Smooth muscle cell (in vitro differentiated cells): ENCODE measurements at regions not wholly inside any gene's neighbourhood (a gene's known extent, or its start where the extent isn't known, plus 50 kb on each side); places are given as distances from the start of the nearest gene placed in this dataset.
A peak's percentile ranks its signal among the peaks of the same experiment; 100 is the strongest.

ENCODE experiments used
- DNase-seq: peaks from one replicate; lab custom pipeline; 2025; ENCODE audit not compliant: unreplicated experiment; lab: John Stamatoyannopoulos, UW
- H2AFZ ChIP-seq: fragments of 200-600 bp; sonication (generic); 2 replicates; pipeline ENCODE4 v1.6.0; 2016; ENCODE audit warnings: antibody characterized with exemption, low read depth, mild to moderate bottlenecking
- H3F3A ChIP-seq: fragments of 200-600 bp; sonication (generic); 2 replicates; pipeline ENCODE4 v1.6.0; 2017; ENCODE audit warnings: antibody characterized with exemption, low read depth
- H3K27ac ChIP-seq: fragments of 200-600 bp; sonication (generic); 2 replicates; pipeline ENCODE4 v1.5.1; 2016; ENCODE audit warnings: low read depth, mild to moderate bottlenecking
- H3K27me3 ChIP-seq: fragments of 200-600 bp; sonication (generic); 2 replicates; pipeline ENCODE4 v1.6.1; 2016; ENCODE audit warnings: low read depth, mild to moderate bottlenecking
- H3K36me3 ChIP-seq: fragments of 200-600 bp; sonication (generic); 2 replicates; pipeline ENCODE4 v1.5.1; 2016; ENCODE audit warnings: low read depth
- H3K4me1 ChIP-seq: fragments of 200-600 bp; sonication (generic); 2 replicates; pipeline ENCODE4 v1.5.1; 2016; ENCODE audit warnings: low read depth
- H3K4me2 ChIP-seq: fragments of 200-600 bp; sonication (generic); 2 replicates; pipeline ENCODE4 v1.6.0; 2016; ENCODE audit warnings: mild to moderate bottlenecking
- H3K4me3 ChIP-seq: fragments of 200-600 bp; sonication (generic); 2 replicates; pipeline ENCODE4 v1.5.1; 2016; ENCODE audit warnings: mild to moderate bottlenecking
- H3K79me2 ChIP-seq: fragments of 200-600 bp; sonication (generic); 2 replicates; pipeline ENCODE4 v1.6.0; 2016; ENCODE audit warnings: low read depth, mild to moderate bottlenecking
- H3K9ac ChIP-seq: fragments of 200-600 bp; sonication (generic); 2 replicates; pipeline ENCODE4 v1.6.0; 2016; ENCODE audit warnings: low read depth
- H3K9me3 ChIP-seq: fragments of 200-600 bp; sonication (generic); replicated peaks from 2 replicates; pipeline ENCODE4 v1.5.1; 2016; ENCODE audit warnings: low read depth
- H4K20me1 ChIP-seq: fragments of 200-600 bp; sonication (generic); 2 replicates; pipeline ENCODE4 v1.6.0; 2016; ENCODE audit warnings: low read depth
- WGBS: methylation state at CpG from one replicate; pipeline ENCODE4 v1.1.7; 2016; ENCODE audit warnings: low lambda C conversion rate; 5-methylcytosine and 5-hydroxymethylcytosine counted together
- TF ChIP-seq, protein P1 (sequence below): fragments of 200-600 bp; sonication (generic); IDR thresholded peaks from 2 replicates; pipeline ENCODE4 v1.5.1; 2017; ENCODE audit warnings: borderline replicate concordance, mild to moderate bottlenecking, antibody characterized with exemption; ENCODE audit not compliant: insufficient read depth, poor library complexity, severe bottlenecking

DNA sequence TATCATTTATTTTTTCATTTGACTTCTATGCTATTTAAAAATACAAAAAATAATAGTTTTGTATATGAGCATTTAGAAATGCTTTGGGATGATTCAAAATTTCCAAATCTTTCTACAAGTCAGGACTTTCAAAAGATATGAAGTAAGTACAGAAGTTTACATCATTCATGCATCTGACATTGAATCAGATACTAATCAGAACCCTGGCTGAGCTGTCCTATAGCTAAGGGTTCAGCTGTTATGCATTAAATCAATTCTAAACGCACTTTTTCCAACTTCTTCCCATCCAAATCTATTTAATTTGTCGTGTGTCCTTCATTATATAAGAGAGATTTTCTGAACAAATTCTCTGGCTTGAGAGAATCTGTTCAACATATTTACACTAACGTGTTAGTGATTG lies 779.4 kb downstream of the LTN1 start:
- no peaks in the 10 kb centered on the region for H3K36me3 ChIP-seq
- H4K20me1 ChIP-seq: no peaks in the 10 kb centered on the region
- H3K9ac ChIP-seq: no peak overlapping the region
- 90% methylated on average over 3 of the region's 3 CpGs for WGBS
- H3K4me3 ChIP-seq: no peak overlapping the region
- H3F3A ChIP-seq: peaks cover 3% of the 10 kb centered on the region
- H3K27ac ChIP-seq: no peak overlapping the region
- H2AFZ ChIP-seq: no peak overlapping the region
- no peaks in the 10 kb centered on the region for H3K9me3 ChIP-seq
- no peaks in the 10 kb centered on the region for H3K79me2 ChIP-seq
- no peak for DNase-seq
- H3K27me3 ChIP-seq: no peaks in the 10 kb centered on the region
- TF ChIP-seq, protein P1, sequence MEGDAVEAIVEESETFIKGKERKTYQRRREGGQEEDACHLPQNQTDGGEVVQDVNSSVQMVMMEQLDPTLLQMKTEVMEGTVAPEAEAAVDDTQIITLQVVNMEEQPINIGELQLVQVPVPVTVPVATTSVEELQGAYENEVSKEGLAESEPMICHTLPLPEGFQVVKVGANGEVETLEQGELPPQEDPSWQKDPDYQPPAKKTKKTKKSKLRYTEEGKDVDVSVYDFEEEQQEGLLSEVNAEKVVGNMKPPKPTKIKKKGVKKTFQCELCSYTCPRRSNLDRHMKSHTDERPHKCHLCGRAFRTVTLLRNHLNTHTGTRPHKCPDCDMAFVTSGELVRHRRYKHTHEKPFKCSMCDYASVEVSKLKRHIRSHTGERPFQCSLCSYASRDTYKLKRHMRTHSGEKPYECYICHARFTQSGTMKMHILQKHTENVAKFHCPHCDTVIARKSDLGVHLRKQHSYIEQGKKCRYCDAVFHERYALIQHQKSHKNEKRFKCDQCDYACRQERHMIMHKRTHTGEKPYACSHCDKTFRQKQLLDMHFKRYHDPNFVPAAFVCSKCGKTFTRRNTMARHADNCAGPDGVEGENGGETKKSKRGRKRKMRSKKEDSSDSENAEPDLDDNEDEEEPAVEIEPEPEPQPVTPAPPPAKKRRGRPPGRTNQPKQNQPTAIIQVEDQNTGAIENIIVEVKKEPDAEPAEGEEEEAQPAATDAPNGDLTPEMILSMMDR: no peak
- H3K4me1 ChIP-seq: no peaks in the 10 kb centered on the region
- no peak overlapping the region for H3K4me2 ChIP-seq

DNA sequence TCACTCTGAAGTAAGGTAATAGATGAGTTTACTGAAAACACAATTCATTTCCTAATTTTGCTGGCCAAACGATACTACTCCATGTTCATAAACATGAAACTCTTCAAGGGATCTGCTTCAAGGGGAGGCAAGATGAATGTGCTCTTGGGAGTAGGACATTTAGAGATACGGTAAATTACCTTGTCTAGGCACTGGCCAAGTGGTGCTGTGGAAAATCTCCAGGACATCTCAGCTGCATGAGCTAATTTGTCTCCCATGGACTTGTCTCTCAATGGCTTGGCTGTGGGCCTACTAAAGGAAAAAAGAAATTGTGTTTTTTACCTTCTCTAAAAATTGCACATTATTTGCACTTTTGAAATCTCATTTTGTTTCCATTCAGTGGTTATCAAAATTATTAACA lies 780.6 kb downstream of the LTN1 start:
- TF ChIP-seq, protein P1: no peak
- H3K27ac ChIP-seq: no peak overlapping the region
- no peaks in the 10 kb centered on the region for H4K20me1 ChIP-seq
- no peaks in the 10 kb centered on the region for H3K79me2 ChIP-seq
- H3K27me3 ChIP-seq: no peaks in the 10 kb centered on the region
- H3K4me3 ChIP-seq: no peak overlapping the region
- H3F3A ChIP-seq: peaks cover 13% of the 10 kb centered on the region
- no peak overlapping the region for H2AFZ ChIP-seq
- no peak for DNase-seq
- 96% methylated on average over 2 of the region's 2 CpGs for WGBS
- no peak overlapping the region for H3K4me2 ChIP-seq
- no peaks in the 10 kb centered on the region for H3K36me3 ChIP-seq
- H3K9ac ChIP-seq: no peak overlapping the region
- H3K4me1 ChIP-seq: no peaks in the 10 kb centered on the region
- H3K9me3 ChIP-seq: no peaks in the 10 kb centered on the region

DNA sequence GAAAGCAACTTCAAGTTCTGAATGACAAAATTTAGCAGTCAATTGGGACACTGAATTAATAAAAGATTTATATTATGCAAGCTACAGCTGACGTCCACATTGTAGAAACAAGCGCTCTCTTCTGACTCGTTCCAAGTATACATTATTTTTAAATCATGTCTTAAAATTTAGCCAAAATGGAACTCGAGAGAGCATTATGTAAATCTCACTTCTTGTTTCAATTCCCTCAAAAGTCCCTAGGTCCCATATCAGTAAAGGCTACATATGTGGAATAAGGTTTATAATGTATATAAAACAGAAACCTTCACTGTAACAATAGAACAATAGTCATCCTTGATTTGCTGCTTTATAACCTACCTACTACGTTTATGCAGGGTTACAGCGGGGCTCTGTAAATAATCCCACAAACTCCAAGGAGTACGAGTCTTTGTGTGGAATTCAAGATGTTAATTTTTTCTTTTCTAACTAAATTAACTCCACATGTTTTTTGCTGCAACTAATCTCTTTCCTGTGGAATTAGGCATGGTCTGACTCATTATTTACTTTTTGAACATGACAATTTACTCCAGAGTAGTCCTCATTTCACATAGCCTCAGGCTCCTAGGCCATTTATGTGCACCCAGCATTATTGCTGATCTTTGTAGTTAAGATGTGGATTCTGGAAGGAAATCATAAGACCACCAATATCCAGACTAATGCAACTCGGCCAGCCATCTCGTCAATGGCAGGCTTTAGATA lies 785.1 kb downstream of the LTN1 start:
- no peaks in the 10 kb centered on the region for H3K36me3 ChIP-seq
- H2AFZ ChIP-seq: peak overlapping the region; percentile 16
- DNase-seq: no peak
- peak overlapping the region; percentile 90 for H3K27ac ChIP-seq
- H3K4me1 ChIP-seq: no peaks in the 10 kb centered on the region
- H3K9ac ChIP-seq: peak overlapping the region; percentile 15
- H4K20me1 ChIP-seq: no peaks in the 10 kb centered on the region
- H3K4me3 ChIP-seq: no peak overlapping the region
- H3F3A ChIP-seq: peaks cover 16% of the 10 kb centered on the region
- H3K27me3 ChIP-seq: no peaks in the 10 kb centered on the region
- TF ChIP-seq, protein P1: no peak
- WGBS: 27% methylated on average over 9 of the region's 9 CpGs
- H3K9me3 ChIP-seq: no peaks in the 10 kb centered on the region
- no peaks in the 10 kb centered on the region for H3K79me2 ChIP-seq
- peak overlapping the region; percentile 73 for H3K4me2 ChIP-seq

DNA sequence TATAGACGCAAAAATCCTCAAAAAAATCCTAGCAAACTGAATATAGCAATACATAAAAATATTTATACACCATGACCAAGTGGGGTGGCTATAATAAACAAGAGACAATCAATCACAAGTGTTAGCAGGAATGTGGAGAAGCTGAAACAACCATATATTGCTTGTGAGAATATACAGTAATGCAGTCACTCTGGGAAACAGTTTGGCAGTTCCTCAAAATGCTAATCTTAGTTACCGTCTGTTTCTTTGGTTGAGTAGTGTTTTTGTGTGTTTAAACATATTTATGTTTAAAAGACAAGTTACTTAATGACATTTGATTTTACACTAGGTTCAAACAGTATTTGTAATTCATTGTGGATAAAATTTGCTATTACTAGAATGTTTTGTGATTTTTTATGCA lies 792.0 kb downstream of the LTN1 start:
- TF ChIP-seq, protein P1: no peak
- Histone ChIP-seq H3K4me2 (no peak overlapping the region), H3K36me3 (peaks cover 7% of the 10 kb centered on the region), H4K20me1 (no peaks in the 10 kb centered on the region), H3K4me3 (no peak overlapping the region), H3K4me1 (no peaks in the 10 kb centered on the region), H3K9ac (no peak overlapping the region), H3K27me3 (no peaks in the 10 kb centered on the region), H3K27ac (no peak overlapping the region), H3K79me2 (no peaks in the 10 kb centered on the region), H3F3A (no peaks in the 10 kb centered on the region), H2AFZ (peak overlapping the region; percentile 28), H3K9me3 (no peaks in the 10 kb centered on the region)
- WGBS: 76% methylated on average over 2 of the region's 2 CpGs
- DNase-seq: no peak
